Vagina (tissue), 2 donors: ENCODE measurements at regions not wholly inside any gene's neighbourhood (a gene's known extent, or its start where the extent isn't known, plus 50 kb on each side); places are given as distances from the start of the nearest gene placed in this dataset.

ENCODE experiments used
- DNase-seq, 2 donors: peaks; one replicate each; pipeline ENCODE4 v3.0.0-alpha.2; 2017; ENCODE audit errors: extremely low spot score in 2 of 2
- H3K27ac ChIP-seq: fragments of 200-600 bp; sonication (generic); one replicate; pipeline ENCODE4 v1.5.1; 2019
- H3K27me3 ChIP-seq: fragments of 200-600 bp; sonication (generic); one replicate; pipeline ENCODE4 v1.5.1; 2019
- H3K36me3 ChIP-seq, 2 donors: fragments of 200-600 bp; sonication (generic); one replicate each; pipeline ENCODE4 v1.5.1; 2017 to 2019
- H3K4me1 ChIP-seq: fragments of 200-600 bp; sonication (generic); one replicate; pipeline ENCODE4 v1.5.1; 2019
- H3K4me3 ChIP-seq, 2 donors: fragments of 200-600 bp; sonication (generic); 1 replicate in 1 of 2; 2 replicates in 1 of 2; pipeline ENCODE4 v1.5.1; 2016 to 2019
- H3K9me3 ChIP-seq: fragments of 200-600 bp; sonication (generic); one replicate; pipeline ENCODE4 v1.5.1; 2019
- POLR2A ChIP-seq, 2 donors: fragments of 450-650 bp; IDR thresholded peaks; one replicate each; pipeline ENCODE4 v1.6.1; 2017; ENCODE audit warnings: antibody characterized with exemption in 2 of 2, mild to moderate bottlenecking in 2 of 2, moderate library complexity in 2 of 2
- POLR2AphosphoS5 ChIP-seq, 2 donors: sonication (generic); formaldehyde crosslinking; IDR thresholded peaks; one replicate each; pipeline ENCODE4 v1.9.0; 2017; ENCODE audit warnings: antibody characterized with exemption in 2 of 2, mild to moderate bottlenecking in 2 of 2, low read depth in 1 of 2; ENCODE audit not compliant: insufficient read depth in 1 of 2
- intact Hi-C: fragments of 100-400 bp; cut with DNase I; formaldehyde crosslinking; loops from one replicate; pipeline ENCODE4 v1.15.1; 2023
- TF ChIP-seq, protein P1 (sequence below), 3 experiments: fragments of 450-650 bp in 2 of 3; fragments of 200-600 bp in 1 of 3; sonication (generic) in 1 of 3; IDR thresholded peaks; one replicate each; pipeline ENCODE4 v1.5.1; 2017 to 2019; ENCODE audit warnings: antibody characterized with exemption in 3 of 3, mild to moderate bottlenecking in 2 of 3, moderate library complexity in 2 of 3

DNA sequence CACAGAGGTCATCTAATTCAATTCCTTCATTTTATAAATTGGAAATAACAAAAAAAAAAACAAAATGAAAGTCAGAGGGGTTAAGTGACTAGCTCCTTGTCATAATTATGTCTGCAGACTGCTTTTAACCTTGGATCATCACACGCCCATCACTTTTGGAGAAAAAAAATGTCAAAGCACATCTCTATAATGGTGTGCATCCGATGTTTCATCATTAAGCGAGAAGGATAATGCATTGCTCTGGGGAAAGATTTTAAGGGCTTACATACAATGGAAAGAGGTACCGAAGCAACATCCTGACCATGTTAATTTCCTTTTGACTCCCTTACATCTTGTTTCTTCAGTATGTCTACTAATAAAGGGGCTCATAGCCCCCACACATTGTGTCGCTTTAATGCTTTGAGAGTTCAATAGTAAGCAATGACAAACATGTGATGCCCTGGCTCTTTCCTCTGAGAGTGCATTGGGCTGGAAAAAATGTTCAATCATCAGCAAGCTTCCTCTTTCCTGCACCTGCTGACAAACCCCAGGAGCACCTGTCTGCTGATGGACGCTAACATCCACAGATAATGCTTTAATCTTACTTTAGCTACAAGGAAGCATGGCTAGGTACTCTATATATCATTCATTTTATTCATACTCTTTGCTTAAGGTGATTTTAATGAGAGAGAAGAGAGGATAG lies 242.2 kb downstream of the SMARCA2 start:
- no peaks in the 10 kb centered on the region for H3K27me3 ChIP-seq
- H3K9me3 ChIP-seq: no peaks in the 10 kb centered on the region
- no peak overlapping the region for H3K27ac ChIP-seq
- H3K4me1 ChIP-seq: peaks cover 13% of the 10 kb centered on the region
- no peak overlapping the region for H3K4me3 ChIP-seq
- intact Hi-C loops: no loop called here
- TF ChIP-seq POLR2A (IDR thresholded peaks at IDR 0.05): no peak
- TF ChIP-seq POLR2AphosphoS5 (IDR thresholded peaks at IDR 0.05; ENCODE audit: insufficient read depth in 1 of 2, low read depth in 1 of 2): no peak
- TF ChIP-seq, protein P1, sequence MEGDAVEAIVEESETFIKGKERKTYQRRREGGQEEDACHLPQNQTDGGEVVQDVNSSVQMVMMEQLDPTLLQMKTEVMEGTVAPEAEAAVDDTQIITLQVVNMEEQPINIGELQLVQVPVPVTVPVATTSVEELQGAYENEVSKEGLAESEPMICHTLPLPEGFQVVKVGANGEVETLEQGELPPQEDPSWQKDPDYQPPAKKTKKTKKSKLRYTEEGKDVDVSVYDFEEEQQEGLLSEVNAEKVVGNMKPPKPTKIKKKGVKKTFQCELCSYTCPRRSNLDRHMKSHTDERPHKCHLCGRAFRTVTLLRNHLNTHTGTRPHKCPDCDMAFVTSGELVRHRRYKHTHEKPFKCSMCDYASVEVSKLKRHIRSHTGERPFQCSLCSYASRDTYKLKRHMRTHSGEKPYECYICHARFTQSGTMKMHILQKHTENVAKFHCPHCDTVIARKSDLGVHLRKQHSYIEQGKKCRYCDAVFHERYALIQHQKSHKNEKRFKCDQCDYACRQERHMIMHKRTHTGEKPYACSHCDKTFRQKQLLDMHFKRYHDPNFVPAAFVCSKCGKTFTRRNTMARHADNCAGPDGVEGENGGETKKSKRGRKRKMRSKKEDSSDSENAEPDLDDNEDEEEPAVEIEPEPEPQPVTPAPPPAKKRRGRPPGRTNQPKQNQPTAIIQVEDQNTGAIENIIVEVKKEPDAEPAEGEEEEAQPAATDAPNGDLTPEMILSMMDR (IDR thresholded peaks at IDR 0.05): no peak
- DNase-seq: no peak
- no peaks in the 10 kb centered on the region for H3K36me3 ChIP-seq

DNA sequence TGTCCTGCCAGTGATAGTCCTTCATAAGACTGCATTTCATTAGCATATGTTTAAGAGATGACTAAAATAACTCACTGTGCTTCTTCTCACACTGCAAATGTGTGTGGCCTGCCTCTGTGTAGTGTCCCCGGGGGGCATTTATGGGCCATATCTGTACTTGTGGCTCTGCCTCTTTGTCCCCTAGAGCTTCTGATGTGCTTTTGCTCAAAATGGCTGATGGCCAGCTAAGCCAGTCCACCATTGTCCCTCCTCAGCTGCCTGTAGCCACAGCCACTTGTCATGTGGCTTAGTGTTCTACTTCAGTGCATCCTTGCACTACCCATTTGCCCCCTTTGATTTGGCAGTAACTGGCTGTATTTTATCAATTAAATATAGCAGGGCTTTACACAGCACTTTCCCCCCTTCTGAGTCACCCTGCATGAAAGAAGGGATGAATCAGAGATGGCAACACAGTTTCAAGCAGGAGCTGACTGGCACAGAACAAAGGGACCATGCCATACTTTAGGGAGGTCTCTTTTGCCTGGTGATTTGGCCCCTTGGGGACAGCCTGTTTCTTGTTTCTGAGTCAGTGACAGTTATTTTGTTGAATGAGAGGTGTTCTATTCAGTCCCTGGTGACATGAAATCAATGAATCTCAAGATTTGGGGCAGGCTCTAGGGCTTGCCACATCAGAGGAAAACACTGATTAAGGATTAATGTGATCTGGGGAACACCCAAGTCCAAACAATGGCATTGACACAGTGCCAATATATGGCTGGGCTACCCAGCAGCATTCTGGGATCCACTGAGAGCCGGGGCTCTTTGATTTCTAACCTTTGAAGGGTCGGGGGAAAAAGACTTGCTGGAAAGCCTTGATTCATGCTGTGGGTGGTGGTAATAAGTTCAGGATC lies 245.5 kb downstream of the SMARCA2 start:
- Histone ChIP-seq H3K27me3 (no peaks in the 10 kb centered on the region), H3K4me1 (peaks cover 13% of the 10 kb centered on the region), H3K9me3 (no peaks in the 10 kb centered on the region), H3K36me3 (no peaks in the 10 kb centered on the region), H3K4me3 (no peak overlapping the region), H3K27ac (no peak overlapping the region)
- intact Hi-C loops: no loop called here
- TF ChIP-seq, protein P1 (IDR thresholded peaks at IDR 0.05): no peak
- TF ChIP-seq POLR2AphosphoS5 (IDR thresholded peaks at IDR 0.05; ENCODE audit: insufficient read depth in 1 of 2, low read depth in 1 of 2): no peak
- TF ChIP-seq POLR2A (IDR thresholded peaks at IDR 0.05): no peak
- no peak for DNase-seq

DNA sequence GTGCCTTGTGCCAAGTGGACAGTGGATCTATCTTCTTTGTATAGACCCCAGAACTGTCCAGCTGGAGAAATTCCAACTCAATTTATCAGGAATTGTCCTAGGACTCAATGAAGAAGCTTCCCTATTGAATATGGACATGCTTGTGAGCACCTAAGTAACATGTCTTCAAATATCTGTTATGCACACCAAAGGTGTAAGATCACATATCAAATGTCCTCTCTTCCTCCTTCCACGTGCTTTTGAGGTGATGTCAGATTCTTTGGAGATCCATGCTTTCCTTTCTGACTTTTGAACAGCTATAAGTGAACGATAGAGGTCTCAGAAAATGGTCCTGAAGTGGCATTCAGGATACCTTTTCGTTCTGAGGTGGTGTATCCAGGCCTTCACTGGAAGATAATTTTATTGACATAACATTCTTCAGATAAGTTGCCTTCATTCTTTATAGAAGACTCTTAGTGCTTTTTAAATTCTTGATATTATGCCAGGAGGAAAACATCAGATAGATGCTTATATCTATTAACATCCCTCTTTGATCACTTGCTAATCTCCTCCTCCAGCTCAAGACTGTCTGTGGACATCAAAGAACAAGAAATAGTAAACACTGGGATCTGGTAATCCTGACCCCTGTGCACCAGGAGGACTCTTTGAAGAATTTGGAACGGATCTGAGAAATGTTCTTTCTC lies 246.4 kb downstream of the SMARCA2 start:
- no peaks in the 10 kb centered on the region for H3K36me3 ChIP-seq
- TF ChIP-seq POLR2AphosphoS5 (IDR thresholded peaks at IDR 0.05; ENCODE audit: insufficient read depth in 1 of 2, low read depth in 1 of 2) (no peak), POLR2A (IDR thresholded peaks at IDR 0.05) (no peak)
- TF ChIP-seq, protein P1 (IDR thresholded peaks at IDR 0.05): no peak
- no peak for DNase-seq
- intact Hi-C loops: no loop called here
- H3K4me1 ChIP-seq: peaks cover 13% of the 10 kb centered on the region
- no peak overlapping the region for H3K27ac ChIP-seq
- no peak overlapping the region for H3K4me3 ChIP-seq
- H3K27me3 ChIP-seq: no peaks in the 10 kb centered on the region
- H3K9me3 ChIP-seq: no peaks in the 10 kb centered on the region

DNA sequence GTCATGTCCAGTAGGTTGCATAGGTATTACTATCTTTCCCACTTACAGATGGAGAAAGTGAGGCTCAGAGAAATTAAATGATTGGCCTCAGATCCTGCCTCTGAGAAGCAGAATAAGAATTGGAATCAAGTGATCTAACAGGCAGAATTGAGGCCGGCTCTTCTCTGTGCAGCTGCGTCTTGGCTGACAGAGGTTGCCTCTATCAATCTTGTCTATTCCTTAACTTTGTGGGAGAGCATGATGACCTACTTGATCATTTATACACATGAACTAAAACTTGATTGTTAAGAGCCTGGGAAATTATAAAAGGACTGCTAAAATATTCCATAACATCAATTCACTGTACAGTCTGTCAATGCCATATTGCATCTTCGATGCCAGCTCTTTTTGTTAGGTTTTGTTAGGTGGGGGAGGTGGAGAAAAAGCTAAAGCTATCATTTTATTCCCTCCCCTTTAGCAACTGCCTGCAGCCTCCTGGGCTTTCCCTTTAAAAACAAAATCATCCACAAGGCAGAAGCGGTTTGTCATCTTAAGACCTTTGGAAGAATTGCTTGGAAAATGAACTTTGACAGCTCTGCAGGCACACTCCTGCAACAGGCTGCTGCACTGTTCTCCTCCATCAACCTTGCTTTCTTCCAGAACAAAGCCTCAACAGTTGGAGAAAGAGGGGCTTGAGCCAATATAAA lies 247.4 kb downstream of the SMARCA2 start:
- Histone ChIP-seq H3K9me3 (no peaks in the 10 kb centered on the region), H3K36me3 (no peaks in the 10 kb centered on the region), H3K4me1 (peaks cover 18% of the 10 kb centered on the region), H3K4me3 (no peak overlapping the region), H3K27me3 (no peaks in the 10 kb centered on the region), H3K27ac (no peak overlapping the region)
- DNase-seq: no peak
- intact Hi-C loops: no loop called here
- no peak for TF ChIP-seq POLR2A (IDR thresholded peaks at IDR 0.05)
- TF ChIP-seq POLR2AphosphoS5 (IDR thresholded peaks at IDR 0.05; ENCODE audit: insufficient read depth in 1 of 2, low read depth in 1 of 2): no peak
- TF ChIP-seq, protein P1 (IDR thresholded peaks at IDR 0.05): no peak
